ENCODE measurements at regions not wholly inside any gene's neighbourhood (a gene's known extent, or its start where the extent isn't known, plus 50 kb on each side); places are given as distances from the start of the nearest gene placed in this dataset.

- H3K9me3 Mint-ChIP-seq: peaks cover 3 to 37% (median 23%) of the 10 kb centered on the region in 6 donors
- H3K27me3 Mint-ChIP-seq (ENCODE audit: low read depth in 3 of 3): peaks cover 2 to 6% (median 3%) of the 10 kb centered on the region in 3 donors
- DNase-seq: no peak
- no peak overlapping the region for H3K4me3 Mint-ChIP-seq
- H3K4me1 Mint-ChIP-seq: no peaks in the 10 kb centered on the region
- no peak overlapping the region for H3K27ac Mint-ChIP-seq
- H3K36me3 Mint-ChIP-seq: peaks cover 0 to 5% (median 0%) of the 10 kb centered on the region in 3 donors
Measured at GRCh38 chr7:67696878-67697277, 700.2 kb downstream of the TYW1 start.

GRCh38 chr7:67698354-67698753, 701.7 kb downstream of the TYW1 start:
- H3K27ac Mint-ChIP-seq: no peak overlapping the region
- H3K9me3 Mint-ChIP-seq: peaks cover 3 to 35% (median 22%) of the 10 kb centered on the region in 6 donors
- no peak overlapping the region for H3K4me3 Mint-ChIP-seq
- peaks cover 0 to 5% (median 0%) of the 10 kb centered on the region in 3 donors for H3K36me3 Mint-ChIP-seq
- no peak for DNase-seq
- H3K4me1 Mint-ChIP-seq: no peaks in the 10 kb centered on the region
- H3K27me3 Mint-ChIP-seq (ENCODE audit: low read depth in 3 of 3): peaks cover 2 to 3% (median 3%) of the 10 kb centered on the region in 3 donors

- H3K4me1 Mint-ChIP-seq: no peaks in the 10 kb centered on the region
- no peak for DNase-seq
- H3K27ac Mint-ChIP-seq: no peak overlapping the region
- H3K36me3 Mint-ChIP-seq: peaks cover 0 to 4% (median 0%) of the 10 kb centered on the region in 3 donors
- H3K27me3 Mint-ChIP-seq (ENCODE audit: low read depth in 3 of 3): peaks cover 0 to 2% (median 0%) of the 10 kb centered on the region in 3 donors
- no peak overlapping the region for H3K4me3 Mint-ChIP-seq
- H3K9me3 Mint-ChIP-seq: peaks cover 2 to 27% (median 9%) of the 10 kb centered on the region in 6 donors
Measured at GRCh38 chr7:67705850-67706249, 709.2 kb downstream of the TYW1 start.

GRCh38 chr7:67711706-67712105, 715.1 kb downstream of the TYW1 start:
- Mint-ChIP-seq H3K4me1 (no peaks in the 10 kb centered on the region), H3K4me3 (no peak overlapping the region), H3K27me3 (ENCODE audit: low read depth in 3 of 3) (peaks cover 0 to 2% (median 2%) of the 10 kb centered on the region in 3 donors), H3K36me3 (peaks cover 0 to 9% (median 0%) of the 10 kb centered on the region in 3 donors), H3K9me3 (peaks cover 6 to 32% (median 16%) of the 10 kb centered on the region in 6 donors), H3K27ac (no peak overlapping the region)
- DNase-seq: no peak

- H3K36me3 Mint-ChIP-seq: peaks cover 0 to 9% (median 0%) of the 10 kb centered on the region in 3 donors
- peak overlapping the region in 1 of 6 donors; percentile 32 for H3K27ac Mint-ChIP-seq
- H3K4me1 Mint-ChIP-seq: no peaks in the 10 kb centered on the region
- no peak for DNase-seq
- H3K27me3 Mint-ChIP-seq (ENCODE audit: low read depth in 3 of 3): peaks cover 0 to 4% (median 2%) of the 10 kb centered on the region in 3 donors
- H3K4me3 Mint-ChIP-seq: no peak overlapping the region
- H3K9me3 Mint-ChIP-seq: peaks cover 5 to 32% (median 17%) of the 10 kb centered on the region in 6 donors
Measured at GRCh38 chr7:67713451-67714056, 716.9 kb downstream of the TYW1 start.

GRCh38 chr7:67716729-67717128, 720.1 kb downstream of the TYW1 start:
- Mint-ChIP-seq H3K27ac (no peak overlapping the region), H3K27me3 (ENCODE audit: low read depth in 3 of 3) (peaks cover 0 to 4% (median 0%) of the 10 kb centered on the region in 3 donors), H3K36me3 (peaks cover 0 to 5% (median 0%) of the 10 kb centered on the region in 3 donors), H3K4me1 (no peaks in the 10 kb centered on the region), H3K4me3 (no peak overlapping the region), H3K9me3 (peaks cover 3 to 18% (median 10%) of the 10 kb centered on the region in 6 donors)
- DNase-seq: no peak

- no peaks in the 10 kb centered on the region for H3K4me1 Mint-ChIP-seq
- no peak overlapping the region for H3K27ac Mint-ChIP-seq
- H3K9me3 Mint-ChIP-seq: peaks cover 0 to 19% (median 5%) of the 10 kb centered on the region in 6 donors
- no peak for DNase-seq
- H3K27me3 Mint-ChIP-seq (ENCODE audit: low read depth in 3 of 3): peaks cover 0 to 2% (median 2%) of the 10 kb centered on the region in 3 donors
- no peak overlapping the region for H3K4me3 Mint-ChIP-seq
- no peaks in the 10 kb centered on the region for H3K36me3 Mint-ChIP-seq
Measured at GRCh38 chr7:67723591-67723990, 727.0 kb downstream of the TYW1 start.

GRCh38 chr7:67724435-67724834, 727.8 kb downstream of the TYW1 start:
- Mint-ChIP-seq H3K36me3 (no peaks in the 10 kb centered on the region), H3K4me3 (no peak overlapping the region), H3K9me3 (peaks cover 0 to 19% (median 6%) of the 10 kb centered on the region in 6 donors), H3K4me1 (no peaks in the 10 kb centered on the region), H3K27me3 (ENCODE audit: low read depth in 3 of 3) (peaks cover 0 to 2% (median 2%) of the 10 kb centered on the region in 3 donors), H3K27ac (no peak overlapping the region)
- DNase-seq: no peak

- Mint-ChIP-seq H3K36me3 (no peaks in the 10 kb centered on the region), H3K4me3 (no peak overlapping the region), H3K27ac (no peak overlapping the region), H3K9me3 (peaks cover 0 to 19% (median 6%) of the 10 kb centered on the region in 6 donors), H3K27me3 (ENCODE audit: low read depth in 3 of 3) (peaks cover 0 to 2% (median 2%) of the 10 kb centered on the region in 3 donors), H3K4me1 (no peaks in the 10 kb centered on the region)
- no peak for DNase-seq
Measured at GRCh38 chr7:67724955-67725354, 728.3 kb downstream of the TYW1 start.

GRCh38 chr7:67725423-67725822, 728.8 kb downstream of the TYW1 start:
- Mint-ChIP-seq H3K9me3 (peaks cover 0 to 19% (median 5%) of the 10 kb centered on the region in 6 donors), H3K27me3 (ENCODE audit: low read depth in 3 of 3) (peaks cover 0 to 2% (median 2%) of the 10 kb centered on the region in 3 donors), H3K36me3 (no peaks in the 10 kb centered on the region), H3K4me3 (no peak overlapping the region), H3K4me1 (no peaks in the 10 kb centered on the region), H3K27ac (no peak overlapping the region)
- DNase-seq: no peak

GRCh38 chr7:67729771-67730170, 733.1 kb downstream of the TYW1 start:
- Mint-ChIP-seq H3K9me3 (peaks cover 0 to 19% (median 7%) of the 10 kb centered on the region in 6 donors), H3K27me3 (ENCODE audit: low read depth in 3 of 3) (peaks cover 0 to 3% (median 0%) of the 10 kb centered on the region in 3 donors), H3K27ac (no peak overlapping the region), H3K36me3 (peaks cover 0 to 3% (median 0%) of the 10 kb centered on the region in 3 donors), H3K4me1 (no peaks in the 10 kb centered on the region), H3K4me3 (no peak overlapping the region)
- DNase-seq: no peak

- DNase-seq: no peak
- Mint-ChIP-seq H3K9me3 (peaks cover 5 to 11% (median 7%) of the 10 kb centered on the region in 6 donors), H3K4me3 (no peak overlapping the region), H3K27ac (no peak overlapping the region), H3K36me3 (peaks cover 0 to 3% (median 0%) of the 10 kb centered on the region in 3 donors), H3K27me3 (ENCODE audit: low read depth in 3 of 3) (peaks cover 0 to 3% (median 2%) of the 10 kb centered on the region in 3 donors), H3K4me1 (no peaks in the 10 kb centered on the region)
Measured at GRCh38 chr7:67731704-67732103, 735.1 kb downstream of the TYW1 start.

GRCh38 chr7:67732898-67733297, 736.3 kb downstream of the TYW1 start:
- Mint-ChIP-seq H3K9me3 (peaks cover 5 to 16% (median 10%) of the 10 kb centered on the region in 6 donors), H3K27me3 (ENCODE audit: low read depth in 3 of 3) (peaks cover 0 to 3% (median 2%) of the 10 kb centered on the region in 3 donors), H3K36me3 (peaks cover 0 to 4% (median 3%) of the 10 kb centered on the region in 3 donors), H3K4me3 (no peak overlapping the region), H3K4me1 (no peaks in the 10 kb centered on the region), H3K27ac (no peak overlapping the region)
- no peak for DNase-seq

- Mint-ChIP-seq H3K27me3 (ENCODE audit: low read depth in 3 of 3) (peaks cover 0 to 3% (median 2%) of the 10 kb centered on the region in 3 donors), H3K36me3 (peaks cover 0 to 4% (median 0%) of the 10 kb centered on the region in 3 donors), H3K4me1 (no peaks in the 10 kb centered on the region), H3K27ac (no peak overlapping the region), H3K4me3 (no peak overlapping the region), H3K9me3 (peaks cover 3 to 35% (median 14%) of the 10 kb centered on the region in 6 donors)
- no peak for DNase-seq
Measured at GRCh38 chr7:67738145-67738544, 741.5 kb downstream of the TYW1 start.

All from immature natural killer cell (primary cell).